IMR-90 (cell line): ENCODE measurements at regions not wholly inside any gene's neighbourhood (a gene's known extent, or its start where the extent isn't known, plus 50 kb on each side); places are given as distances from the start of the nearest gene placed in this dataset.

ENCODE experiments used
- ATAC-seq: fragments of 200-7000 bp; cut with Tn5 transposase; 2 replicates; pipeline ENCODE4 v1.9.1; 2020; ENCODE audit warnings: low read depth, mild to moderate bottlenecking, moderate library complexity
- BruUV-seq: library from RNA; stranded (reverse); fragments of 400-500 nt; replicated peaks from 2 replicates; lab custom pipeline; 2021; lab: Mats Ljungman, UMichigan
- CTCF ChIA-PET: fragments of 300-600 bp; formaldehyde crosslinking; extraction: SDS; loops from one replicate; lab custom pipeline; 2021; ENCODE audit warnings: antibody characterized with exemption; lab: Yijun Ruan, JAX
- POLR2A ChIA-PET: fragments of 300-600 bp; sonication (Branson Sonifier 250); formaldehyde crosslinking; loops from one replicate; lab custom pipeline; 2022; ENCODE audit warnings: antibody characterized with exemption; ENCODE audit not compliant: unreplicated experiment; lab: Charles Lee
- DNase-seq: peaks from one replicate; pipeline ENCODE4 v3.0.0; 2013
- H2AFZ ChIP-seq: replicated peaks from 2 replicates; pipeline ENCODE3; 2013; ENCODE audit warnings: low read length, mild to moderate bottlenecking; ENCODE audit not compliant: poor library complexity
- H2AK5ac ChIP-seq: 2 replicates; pipeline ENCODE4 v1.6.1; 2013; ENCODE audit warnings: low read depth, low read length, inconsistent platforms
- H2AK9ac ChIP-seq: replicated peaks from 2 replicates; pipeline ENCODE3; 2013; ENCODE audit warnings: mild to moderate bottlenecking, low read depth, low read length, moderate library complexity; ENCODE audit not compliant: poor library complexity
- H2BK120ac ChIP-seq: 2 replicates; pipeline ENCODE4 v1.6.1; 2013; ENCODE audit warnings: low read depth, low read length, inconsistent platforms
- H2BK15ac ChIP-seq: 3 replicates; pipeline ENCODE4 v1.6.1; 2013; ENCODE audit warnings: low read depth, low read length, inconsistent platforms
- H2BK20ac ChIP-seq: 2 replicates; pipeline ENCODE4 v1.6.1; 2013; ENCODE audit warnings: low read depth, mild to moderate bottlenecking, inconsistent platforms, low read length, moderate library complexity
- H2BK5ac ChIP-seq: 2 replicates; pipeline ENCODE4 v1.6.1; 2013; ENCODE audit warnings: mild to moderate bottlenecking, low read depth, low read length, inconsistent platforms; ENCODE audit not compliant: poor library complexity, severe bottlenecking
- H3K14ac ChIP-seq: replicated peaks from 2 replicates; pipeline ENCODE4 v1.6.1; 2013; ENCODE audit warnings: low read depth, low read length, inconsistent platforms
- H3K18ac ChIP-seq: 2 replicates; pipeline ENCODE4 v1.6.1; 2013; ENCODE audit warnings: low read depth, low read length, control low read depth
- H3K23ac ChIP-seq: 2 replicates; pipeline ENCODE4 v1.6.1; 2013; ENCODE audit warnings: low read depth, low read length, inconsistent platforms
- H3K27ac ChIP-seq: 2 replicates; pipeline ENCODE4 v1.5.1; 2013; ENCODE audit warnings: mild to moderate bottlenecking, control low read depth, low read length; ENCODE audit not compliant: insufficient read depth
- H3K27me3 ChIP-seq: 2 replicates; pipeline ENCODE4 v1.6.1; 2013; ENCODE audit warnings: low read length; ENCODE audit not compliant: control insufficient read depth, insufficient read depth
- H3K36me3 ChIP-seq: 2 replicates; pipeline ENCODE4 v1.6.1; 2013; ENCODE audit warnings: low read length, mixed read lengths; ENCODE audit not compliant: control insufficient read depth, insufficient read depth
- H3K4ac ChIP-seq: 2 replicates; pipeline ENCODE4 v1.6.1; 2013; ENCODE audit warnings: low read depth, low read length, inconsistent platforms
- H3K4me1 ChIP-seq: 2 replicates; pipeline ENCODE4 v1.6.1; 2013; ENCODE audit warnings: low read length, mixed read lengths; ENCODE audit not compliant: control insufficient read depth, insufficient read depth
- H3K4me2 ChIP-seq: 2 replicates; pipeline ENCODE4 v1.6.1; 2013; ENCODE audit warnings: low read depth, mild to moderate bottlenecking, control low read depth, low read length, moderate library complexity
- H3K4me3 ChIP-seq: 2 replicates; pipeline ENCODE4 v1.5.1; 2013; ENCODE audit warnings: low read depth, mild to moderate bottlenecking, control low read depth, low read length, moderate library complexity; ENCODE audit not compliant: insufficient read depth
- H3K56ac ChIP-seq: 2 replicates; pipeline ENCODE4 v1.6.1; 2013; ENCODE audit warnings: low read length, inconsistent platforms; ENCODE audit not compliant: insufficient read depth; ENCODE audit errors: extremely low read depth
- H3K79me1 ChIP-seq, 2 experiments: 2 replicates each; pipeline ENCODE4 v1.6.1; 2013; ENCODE audit warnings: low read length in 2 of 2, inconsistent platforms in 1 of 2, low read depth in 1 of 2
- H3K9ac ChIP-seq: 2 replicates; pipeline ENCODE4 v1.6.1; 2013; ENCODE audit warnings: low read depth, low read length, control low read depth
- H3K9me1 ChIP-seq: 2 replicates; pipeline ENCODE4 v1.6.1; 2013; ENCODE audit warnings: low read length, inconsistent platforms; ENCODE audit not compliant: insufficient read depth
- H3K9me3 ChIP-seq: 2 replicates; pipeline ENCODE4 v1.6.1; 2013; ENCODE audit warnings: low read length; ENCODE audit not compliant: control insufficient read depth, insufficient read depth
- H4K20me1 ChIP-seq: 2 replicates; pipeline ENCODE4 v1.6.1; 2013; ENCODE audit warnings: low read length, inconsistent platforms; ENCODE audit not compliant: insufficient read depth
- H4K5ac ChIP-seq: 2 replicates; pipeline ENCODE4 v1.6.1; 2013; ENCODE audit warnings: mild to moderate bottlenecking, low read depth, low read length, control low read depth
- H4K8ac ChIP-seq, 2 experiments: 2 replicates each; pipeline ENCODE4 v1.6.1; 2013; ENCODE audit warnings: low read depth in 2 of 2, low read length in 2 of 2, control low read depth in 1 of 2, inconsistent platforms in 1 of 2
- H4K91ac ChIP-seq: 2 replicates; pipeline ENCODE4 v1.6.1; 2013; ENCODE audit warnings: low read depth, low read length, inconsistent platforms; ENCODE audit not compliant: insufficient read depth
- CHD1 ChIP-seq: IDR thresholded peaks from 2 replicates; pipeline ENCODE4 v1.6.1; 2012; ENCODE audit warnings: low read depth, low read length, improper control_type of control experiment
- MAFK ChIP-seq: IDR thresholded peaks from 2 replicates; pipeline ENCODE4 v1.6.1; 2012; ENCODE audit warnings: low read depth, low read length, improper control_type of control experiment
- MXI1 ChIP-seq: IDR thresholded peaks from 2 replicates; pipeline ENCODE4 v1.6.1; 2012; ENCODE audit warnings: low read depth, mild to moderate bottlenecking, low read length, moderate library complexity, borderline replicate concordance
- POLR2A ChIP-seq: IDR thresholded peaks from 2 replicates; pipeline ENCODE4 v1.6.1; 2012; ENCODE audit warnings: mild to moderate bottlenecking, low read depth, low read length
- RAD21 ChIP-seq: IDR thresholded peaks from 2 replicates; pipeline ENCODE4 v1.6.1; 2012; ENCODE audit warnings: low read length, improper control_type of control experiment
- SMC3 ChIP-seq: fragments of 150-350 bp; IDR thresholded peaks from 2 replicates; pipeline ENCODE4 v1.6.1; 2016; ENCODE audit warnings: low read depth, mild to moderate bottlenecking, antibody characterized with exemption, low read length, moderate library complexity
- USF2 ChIP-seq: fragments of 150-350 bp; IDR thresholded peaks from 2 replicates; pipeline ENCODE4 v1.6.1; 2017; ENCODE audit warnings: mild to moderate bottlenecking, antibody characterized with exemption, low read length, low read depth
- WGBS, 2 experiments: methylation state at CpG; one replicate each; pipeline versions ENCODE4 v1.1.5 to v1.1.7; 2013; ENCODE audit warnings: missing lambda C conversion rate in 2 of 2; ENCODE audit not compliant: insufficient read length in 1 of 2; ENCODE audit errors: extremely low coverage in 2 of 2; 5-methylcytosine and 5-hydroxymethylcytosine counted together
- dilution Hi-C: fragments of 300-500 bp; cut with HindIII; formaldehyde crosslinking; loops from one replicate; pipeline ENCODE4 v1.14.3; 2018; ENCODE audit warnings: low sequenced_read_pairs; ENCODE audit not compliant: unreplicated experiment
- in situ Hi-C: fragments of 300-500 bp; cut with MboI; formaldehyde crosslinking; loops from 3 replicates; pipeline ENCODE4 v1.14.3; 2019; ENCODE audit warnings: low sequenced_read_pairs, inconsistent platforms, mixed read lengths
- intact Hi-C: fragments of 100-400 bp; cut with micrococcal nuclease; formaldehyde crosslinking; loops from 2 replicates; pipeline ENCODE4 v1.10.0; 2022
- TF ChIP-seq, protein P1 (sequence below): conservative IDR thresholded peaks from 2 replicates; pipeline ENCODE4 v1.5.1; 2012; ENCODE audit warnings: mild to moderate bottlenecking, low read depth, low read length, improper control_type of control experiment

- Histone ChIP-seq H3K9me3 (peaks cover 3% of the 10 kb centered on the region), H3K4me3 (no peak overlapping the region), H3K9me1 (no peaks in the 10 kb centered on the region), H2AK9ac (no peak overlapping the region), H4K20me1 (no peaks in the 10 kb centered on the region), H2BK15ac (no peak overlapping the region), H3K14ac (no peak overlapping the region), H2AK5ac (no peak overlapping the region), H3K36me3 (no peaks in the 10 kb centered on the region), H2BK5ac (no peak overlapping the region), H3K23ac (no peak overlapping the region), H4K91ac (no peak overlapping the region), H4K8ac (no peak overlapping the region), H2AFZ (no peak overlapping the region), H3K4me2 (no peak overlapping the region), H3K18ac (no peak overlapping the region), H3K9ac (no peak overlapping the region), H3K27me3 (peaks cover 12% of the 10 kb centered on the region), H3K4ac (no peak overlapping the region), H2BK20ac (no peak overlapping the region), H2BK120ac (no peak overlapping the region), H3K4me1 (no peaks in the 10 kb centered on the region), H3K27ac (no peak overlapping the region), H3K79me1 (no peaks in the 10 kb centered on the region), H4K5ac (no peak overlapping the region), H3K56ac (no peak overlapping the region)
- no TSS peak for BruUV-seq
- ChIA-PET POLR2A (no interaction called here), CTCF (no interaction called here)
- DNase-seq = no peak
- intact Hi-C loops (no loop called here), dilution Hi-C loops (no loop called here), in situ Hi-C loops (no loop called here)
- 67% methylated on average over 1 of the region's 2 CpGs; no CpG with 5 or more reads in 1 of the 2 experiments for WGBS, 2 experiments
- no peak for ATAC-seq
- TF ChIP-seq POLR2A (no peak), MAFK (no peak), CHD1 (no peak), RAD21 (no peak), USF2 (no peak), MXI1 (no peak), SMC3 (no peak)
- TF ChIP-seq, protein P1, sequence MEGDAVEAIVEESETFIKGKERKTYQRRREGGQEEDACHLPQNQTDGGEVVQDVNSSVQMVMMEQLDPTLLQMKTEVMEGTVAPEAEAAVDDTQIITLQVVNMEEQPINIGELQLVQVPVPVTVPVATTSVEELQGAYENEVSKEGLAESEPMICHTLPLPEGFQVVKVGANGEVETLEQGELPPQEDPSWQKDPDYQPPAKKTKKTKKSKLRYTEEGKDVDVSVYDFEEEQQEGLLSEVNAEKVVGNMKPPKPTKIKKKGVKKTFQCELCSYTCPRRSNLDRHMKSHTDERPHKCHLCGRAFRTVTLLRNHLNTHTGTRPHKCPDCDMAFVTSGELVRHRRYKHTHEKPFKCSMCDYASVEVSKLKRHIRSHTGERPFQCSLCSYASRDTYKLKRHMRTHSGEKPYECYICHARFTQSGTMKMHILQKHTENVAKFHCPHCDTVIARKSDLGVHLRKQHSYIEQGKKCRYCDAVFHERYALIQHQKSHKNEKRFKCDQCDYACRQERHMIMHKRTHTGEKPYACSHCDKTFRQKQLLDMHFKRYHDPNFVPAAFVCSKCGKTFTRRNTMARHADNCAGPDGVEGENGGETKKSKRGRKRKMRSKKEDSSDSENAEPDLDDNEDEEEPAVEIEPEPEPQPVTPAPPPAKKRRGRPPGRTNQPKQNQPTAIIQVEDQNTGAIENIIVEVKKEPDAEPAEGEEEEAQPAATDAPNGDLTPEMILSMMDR = no peak
Observed at GRCh38 chr11:62064221-62064620, 59.6 kb upstream of the INCENP start.
